NCI-H82 treated with DMSO at 0.1 percent for 48 hours (cell line): ENCODE measurements at regions not wholly inside any gene's neighbourhood (a gene's known extent, or its start where the extent isn't known, plus 50 kb on each side); places are given as distances from the start of the nearest gene placed in this dataset.
"Not testable (repeated sequence)": the region's sequence is repeated elsewhere in the genome, so short reads cannot be mapped to it uniquely, and the experiment has no call there.

Experiments
- DNase-seq: peaks from one replicate; lab custom pipeline; 2025; ENCODE audit not compliant: unreplicated experiment; lab: John Stamatoyannopoulos, UW

DNA sequence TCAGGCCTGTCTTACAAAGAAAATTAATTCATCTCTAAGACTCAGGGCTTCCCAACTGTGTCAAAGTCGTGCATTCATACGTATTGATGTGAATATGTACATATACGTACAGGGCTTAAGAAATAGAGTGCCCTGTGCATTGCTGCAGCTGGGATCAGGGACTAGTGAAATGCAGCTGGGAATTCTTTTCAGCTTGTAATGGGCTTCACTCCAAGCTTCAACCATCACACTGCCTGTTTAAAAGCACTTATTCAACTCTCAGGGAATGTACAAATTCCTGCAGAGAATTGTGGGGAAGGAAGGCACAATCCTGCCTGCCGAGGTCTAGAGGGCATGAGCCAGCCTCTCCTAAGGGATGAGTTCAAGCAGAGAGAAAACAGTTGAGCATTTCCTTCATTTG, 59.6 kb upstream of the MAN2A1 start:
- DNase-seq: no peak

DNA sequence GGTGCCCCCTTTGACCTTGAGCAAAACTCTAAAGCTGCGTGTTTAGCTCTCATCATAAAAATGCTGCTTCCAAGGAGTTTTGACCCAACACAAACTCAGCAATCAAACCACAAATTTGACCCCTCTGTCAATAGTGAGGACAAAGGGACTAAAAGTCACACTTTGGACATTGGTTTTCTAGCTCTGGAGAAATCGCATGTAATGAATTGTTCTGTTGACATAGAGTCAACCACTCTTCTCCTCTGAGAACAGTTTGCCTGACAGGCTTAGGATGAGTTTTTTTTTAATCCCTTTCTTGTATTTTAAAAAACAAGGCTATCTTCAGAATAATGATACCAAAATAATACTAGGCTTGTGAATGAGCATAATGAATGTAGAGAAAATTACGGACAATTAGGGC, 61.1 kb upstream of the MAN2A1 start:
- no peak for DNase-seq

DNA sequence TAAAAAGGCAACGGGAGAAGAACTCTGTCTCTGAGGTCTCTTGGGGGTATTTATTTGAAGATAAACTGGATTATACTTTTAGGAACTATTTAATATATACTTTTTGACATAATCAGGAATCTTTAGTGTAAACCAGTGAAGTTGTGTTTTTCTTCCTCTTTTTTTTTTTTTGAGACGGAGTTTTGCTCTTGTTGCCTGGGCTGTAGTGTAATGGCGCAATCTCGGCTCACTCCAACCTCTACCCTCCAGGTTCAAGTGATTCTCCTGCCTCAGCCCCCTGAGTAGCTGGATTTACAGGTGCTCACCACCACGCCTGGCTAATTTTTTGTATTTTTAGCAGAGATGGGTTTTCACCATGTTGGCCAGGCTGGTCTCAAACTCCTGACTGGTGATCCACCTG, 68.5 kb upstream of the MAN2A1 start:
- DNase-seq: not testable (repeated sequence)

- DNase-seq: no peak
These were observed 69.1 kb upstream of the MAN2A1 start for GRCh38 chr5:109620651-109621050.

DNA sequence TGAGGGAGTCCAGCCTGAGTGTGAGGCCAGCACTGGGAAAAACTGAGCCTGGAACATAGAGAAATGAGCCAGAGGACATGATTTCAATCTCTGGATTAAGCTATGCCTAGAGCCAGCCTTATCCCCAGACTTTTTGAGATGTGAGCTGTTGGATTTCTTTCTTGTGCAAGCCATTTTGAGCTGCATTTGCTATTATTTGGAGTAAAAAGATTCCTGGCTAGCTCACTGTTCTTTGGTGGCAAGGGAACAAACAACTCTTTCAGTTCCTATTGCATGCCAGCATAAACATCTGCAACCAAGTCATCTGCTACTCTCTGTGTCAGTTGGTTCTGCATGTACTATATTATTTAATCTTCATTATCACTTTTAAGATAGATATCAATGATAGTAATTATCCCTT, 70.1 kb upstream of the MAN2A1 start:
- DNase-seq: no peak

DNA sequence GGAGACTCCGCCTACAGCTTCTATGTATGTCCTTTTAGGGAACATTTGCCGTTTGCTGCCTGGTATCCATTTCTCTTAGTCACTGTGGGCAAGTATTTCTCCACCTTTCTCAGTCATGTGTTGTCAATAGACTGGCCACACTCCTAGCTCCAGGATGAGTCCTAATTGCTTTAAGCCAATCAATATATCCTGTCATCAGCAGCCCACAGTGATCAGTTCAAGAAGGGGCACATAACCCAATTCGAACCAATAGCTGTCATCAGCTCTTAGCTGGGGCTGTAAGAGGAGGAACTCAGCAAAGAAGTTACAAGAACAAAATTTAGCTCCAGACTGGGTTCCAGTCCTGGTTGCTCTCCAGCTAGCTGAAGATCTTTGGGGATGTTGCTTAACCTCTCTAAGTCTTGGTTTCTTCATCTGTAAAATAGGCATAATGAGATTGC, 70.7 kb upstream of the MAN2A1 start:
- no peak for DNase-seq

- no peak for DNase-seq
These were observed 74.7 kb upstream of the MAN2A1 start for GRCh38 chr5:109614981-109615380.

- no peak for DNase-seq
These were observed 75.4 kb upstream of the MAN2A1 start for GRCh38 chr5:109614301-109614700.

DNA sequence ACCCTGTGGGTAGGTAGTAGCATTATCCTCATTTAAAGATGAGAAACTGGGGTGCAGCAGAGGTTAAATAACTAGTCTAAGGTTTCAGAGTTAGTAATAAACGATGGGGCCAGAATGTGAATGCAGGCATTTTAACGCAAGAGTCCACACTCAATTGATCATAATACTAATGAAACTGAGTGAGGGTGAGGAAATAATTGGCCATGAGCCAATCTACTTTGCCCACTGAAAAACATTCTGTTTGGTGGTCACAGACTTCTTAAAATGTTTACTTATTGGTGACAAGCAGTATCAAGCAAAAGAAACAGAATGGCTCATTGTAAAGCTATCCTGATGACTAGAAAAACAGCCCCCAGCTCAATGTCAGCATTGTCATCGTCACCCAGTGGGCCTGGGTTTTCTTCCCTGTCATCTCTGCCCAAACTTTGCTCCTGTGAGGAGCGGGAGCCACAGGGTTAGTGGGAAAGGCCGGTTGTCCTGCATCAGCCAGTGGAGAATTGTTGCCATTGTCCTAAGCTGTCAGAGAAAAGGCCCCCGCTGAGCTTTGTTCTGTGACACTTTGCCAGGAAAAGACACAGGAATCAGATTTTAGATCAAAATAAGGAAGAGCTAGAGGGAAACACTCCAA, 77.3 kb upstream of the MAN2A1 start:
- no peak for DNase-seq

GRCh38 chr5:109611505-109611904, 78.2 kb upstream of the MAN2A1 start:
- DNase-seq: peak; percentile 34

- no peak for DNase-seq
These were observed 78.7 kb upstream of the MAN2A1 start for GRCh38 chr5:109611061-109611460.

- DNase-seq: no peak
These were observed 79.1 kb upstream of the MAN2A1 start for GRCh38 chr5:109610581-109610980.

DNA sequence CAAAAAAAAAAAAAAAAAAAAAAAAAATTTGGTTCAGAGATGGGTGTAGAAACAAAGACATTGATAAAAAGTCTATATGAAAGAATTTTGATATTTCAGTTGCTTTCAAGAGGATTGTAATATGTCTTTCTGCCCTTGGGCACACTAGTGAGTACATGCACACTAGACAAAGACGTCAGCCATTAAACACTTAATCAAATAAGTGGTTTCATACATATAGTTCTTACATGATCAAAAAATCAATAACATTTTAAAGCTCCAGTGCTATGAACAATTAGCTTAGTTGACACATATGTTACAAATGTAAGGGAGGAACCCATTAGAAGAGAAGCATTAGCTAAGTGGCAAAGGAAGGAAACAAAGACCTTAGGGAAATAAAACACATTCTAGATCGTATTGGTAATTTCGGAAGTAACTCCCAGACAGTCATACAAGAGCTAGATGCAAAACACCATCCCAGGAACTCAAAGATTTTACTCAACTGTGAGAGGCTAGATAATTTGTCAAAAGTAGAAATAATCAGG, 84.5 kb upstream of the MAN2A1 start:
- DNase-seq: no peak

- DNase-seq: no peak
These were observed 85.0 kb upstream of the MAN2A1 start for GRCh38 chr5:109604758-109605157.

DNA sequence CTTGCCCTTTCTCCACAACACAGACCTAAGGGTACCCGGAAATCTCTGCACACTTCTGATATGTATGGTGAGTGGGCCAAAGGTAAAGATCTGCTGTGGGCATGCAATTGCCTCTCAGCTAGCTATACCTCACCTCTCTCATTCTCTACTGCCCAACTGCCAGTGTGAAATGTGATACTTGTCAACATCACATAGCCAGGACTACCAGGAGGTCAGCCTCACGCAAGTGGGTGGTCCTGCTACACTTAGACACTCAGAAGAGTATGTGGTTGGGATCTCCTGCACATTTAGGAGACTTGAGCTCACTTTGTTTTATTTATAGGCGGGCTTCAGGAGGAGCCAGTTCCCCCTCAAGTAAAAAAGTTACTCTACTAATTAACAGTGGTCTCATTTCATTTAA, 88.0 kb upstream of the MAN2A1 start:
- DNase-seq: no peak

DNA sequence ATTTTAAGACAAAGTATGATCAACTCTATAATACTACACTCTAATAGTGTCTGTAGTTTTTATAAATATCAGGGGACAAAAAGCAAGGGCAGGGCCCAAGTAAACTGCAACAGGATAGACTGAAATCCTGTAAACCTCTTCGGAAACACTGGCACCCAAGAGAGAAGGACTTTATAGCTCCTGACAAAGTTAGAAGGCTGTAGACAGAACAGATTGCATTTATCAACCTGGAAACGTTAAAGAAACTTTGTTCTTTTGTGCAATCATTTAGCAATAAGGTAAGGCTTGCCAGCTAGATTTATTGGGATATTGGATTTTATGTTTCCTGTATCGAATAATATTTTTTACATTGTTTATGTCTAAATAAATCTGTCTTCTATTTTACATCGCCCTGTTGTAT, 91.8 kb upstream of the MAN2A1 start:
- no peak for DNase-seq

GRCh38 chr5:109594217-109594616, 95.5 kb upstream of the MAN2A1 start:
- no peak for DNase-seq

DNA sequence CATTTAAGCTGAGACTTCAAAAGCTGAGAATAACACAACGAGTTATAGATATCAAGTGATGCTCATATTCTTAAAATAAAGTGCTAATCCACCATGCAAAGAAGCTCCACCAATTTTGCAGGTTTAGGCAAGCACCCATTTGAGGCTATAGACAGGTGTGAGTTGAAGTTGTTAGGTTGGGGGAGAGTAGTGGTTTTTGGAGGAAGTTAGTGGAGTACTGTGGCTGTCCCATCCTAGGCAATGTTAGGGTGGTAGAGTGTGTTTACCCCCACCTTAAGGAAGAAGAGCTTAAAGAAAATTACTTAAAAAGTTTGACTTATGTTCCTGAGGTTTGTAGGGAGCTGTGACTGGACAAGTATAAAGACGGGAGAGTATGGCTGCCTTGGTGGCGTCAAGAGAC, 98.9 kb upstream of the MAN2A1 start:
- DNase-seq: no peak

- no peak for DNase-seq
These were observed 99.7 kb upstream of the MAN2A1 start for GRCh38 chr5:109589986-109590385.

GRCh38 chr5:109589239-109589638, 100.5 kb upstream of the MAN2A1 start:
- DNase-seq: no peak

DNA sequence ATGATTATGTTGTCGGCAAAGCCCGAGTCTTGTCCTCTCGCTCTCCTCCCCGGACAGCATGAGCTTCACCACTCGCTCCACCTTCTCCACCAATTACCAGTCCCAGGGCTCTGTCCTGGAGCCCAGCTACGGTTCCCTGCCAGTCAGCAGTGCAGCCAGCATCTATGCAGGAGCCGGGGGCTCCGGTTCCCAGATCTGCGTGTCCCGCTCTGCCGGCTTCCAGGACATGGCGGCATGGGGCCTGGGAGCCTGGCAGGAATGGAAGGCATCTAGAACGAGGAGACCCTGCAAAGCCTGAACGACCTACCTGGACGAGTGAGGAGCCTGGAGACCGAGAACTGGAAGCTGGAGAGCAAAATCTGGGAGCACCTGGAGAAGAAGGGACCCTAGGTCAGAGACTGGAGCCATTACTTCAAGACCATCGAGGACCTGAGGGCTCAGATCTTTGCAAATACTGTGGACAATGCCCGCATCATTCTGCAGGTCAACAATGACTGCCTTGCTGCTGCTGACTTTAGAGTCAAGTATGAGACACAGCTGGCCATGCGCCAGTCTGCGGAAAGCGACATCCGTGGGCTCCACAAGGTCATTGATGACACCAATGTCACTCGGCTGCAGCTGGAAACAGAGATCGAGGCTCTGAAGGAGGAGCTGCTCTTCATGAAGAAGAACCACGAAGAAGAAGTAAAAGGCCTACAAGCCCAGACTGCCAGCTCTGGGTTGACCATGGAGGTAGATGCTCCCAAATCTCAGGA, 101.3 kb upstream of the MAN2A1 start:
- DNase-seq: no peak

GRCh38 chr5:109584986-109585599, 104.6 kb upstream of the MAN2A1 start:
- no peak for DNase-seq
